Trophoblast cell (in vitro differentiated cells and primary cell): ENCODE measurements at regions not wholly inside any gene's neighbourhood (a gene's known extent, or its start where the extent isn't known, plus 50 kb on each side); places are given as distances from the start of the nearest gene placed in this dataset.

ENCODE experiments used
- DNase-seq, 2 donors: peaks; one replicate each; pipeline ENCODE4 v3.0.0-alpha.2; 2016
- H2AFZ ChIP-seq: 2 replicates; pipeline ENCODE4 v1.6.1; 2013; ENCODE audit warnings: low read length, moderate library complexity, mild to moderate bottlenecking; ENCODE audit not compliant: insufficient read depth, poor library complexity
- H2AK5ac ChIP-seq: 2 replicates; pipeline ENCODE4 v1.6.1; 2013; ENCODE audit warnings: mild to moderate bottlenecking, low read length
- H2BK120ac ChIP-seq: 2 replicates; pipeline ENCODE4 v1.6.1; 2013; ENCODE audit warnings: low read length, mild to moderate bottlenecking, moderate library complexity; ENCODE audit not compliant: insufficient read depth, poor library complexity
- H2BK12ac ChIP-seq: 2 replicates; pipeline ENCODE4 v1.6.1; 2013; ENCODE audit warnings: mild to moderate bottlenecking, low read length, moderate library complexity
- H2BK5ac ChIP-seq: 2 replicates; pipeline ENCODE4 v1.6.1; 2013; ENCODE audit warnings: low read length, low read depth, moderate library complexity, mild to moderate bottlenecking; ENCODE audit not compliant: poor library complexity
- H3K14ac ChIP-seq: 2 replicates; pipeline ENCODE4 v1.6.1; 2013; ENCODE audit warnings: mild to moderate bottlenecking, low read length
- H3K18ac ChIP-seq: 2 replicates; pipeline ENCODE4 v1.6.1; 2013; ENCODE audit warnings: mild to moderate bottlenecking, low read length
- H3K23ac ChIP-seq: 2 replicates; pipeline ENCODE4 v1.6.1; 2013; ENCODE audit warnings: low read length
- H3K27ac ChIP-seq: 2 replicates; pipeline ENCODE4 v1.5.1; 2013; ENCODE audit warnings: low read depth, mild to moderate bottlenecking, inconsistent platforms, low read length, moderate library complexity
- H3K27me3 ChIP-seq: 2 replicates; pipeline ENCODE4 v1.6.1; 2013; ENCODE audit warnings: inconsistent platforms, mild to moderate bottlenecking, low read length, moderate library complexity; ENCODE audit not compliant: insufficient read depth
- H3K36me3 ChIP-seq, 2 experiments: 1 replicate in 1 of 2; 2 replicates in 1 of 2; pipeline ENCODE4 v1.6.1; 2013; ENCODE audit warnings: low read length in 2 of 2, mild to moderate bottlenecking in 2 of 2, moderate library complexity in 1 of 2; ENCODE audit not compliant: insufficient read depth in 2 of 2, control insufficient read depth in 1 of 2
- H3K4ac ChIP-seq: 2 replicates; pipeline ENCODE4 v1.6.1; 2013; ENCODE audit warnings: low read depth, mild to moderate bottlenecking, low read length, moderate library complexity
- H3K4me1 ChIP-seq, 2 experiments: 1 replicate in 1 of 2; 2 replicates in 1 of 2; pipeline ENCODE4 v1.6.1; 2013; ENCODE audit warnings: low read length in 2 of 2, mild to moderate bottlenecking in 2 of 2, moderate library complexity in 1 of 2; ENCODE audit not compliant: insufficient read depth in 2 of 2, control insufficient read depth in 1 of 2
- H3K4me2 ChIP-seq: 2 replicates; pipeline ENCODE4 v1.6.1; 2013; ENCODE audit warnings: inconsistent platforms, mild to moderate bottlenecking, low read length, moderate library complexity
- H3K4me3 ChIP-seq: 2 replicates; pipeline ENCODE4 v1.5.1; 2013; ENCODE audit warnings: mild to moderate bottlenecking, low read depth, low read length, inconsistent platforms
- H3K79me1 ChIP-seq: one replicate; pipeline ENCODE4 v1.6.1; 2013; ENCODE audit warnings: low read length
- H3K79me2 ChIP-seq: 2 replicates; pipeline ENCODE4 v1.6.1; 2013; ENCODE audit warnings: low read length, mild to moderate bottlenecking; ENCODE audit not compliant: control insufficient read depth, insufficient read depth, poor library complexity
- H3K9ac ChIP-seq: 2 replicates; pipeline ENCODE4 v1.6.1; 2013; ENCODE audit warnings: mild to moderate bottlenecking, low read length
- H3K9me3 ChIP-seq: 2 replicates; pipeline ENCODE4 v1.6.1; 2013; ENCODE audit warnings: low read depth, mild to moderate bottlenecking, control low read depth, inconsistent platforms, low read length; ENCODE audit not compliant: insufficient read depth
- H4K12ac ChIP-seq: 2 replicates; pipeline ENCODE4 v1.6.1; 2013; ENCODE audit warnings: low read depth, mild to moderate bottlenecking, low read length, moderate library complexity
- H4K8ac ChIP-seq: 2 replicates; pipeline ENCODE4 v1.6.1; 2013; ENCODE audit warnings: low read depth, mild to moderate bottlenecking, low read length, moderate library complexity
- H4K91ac ChIP-seq: one replicate; pipeline ENCODE4 v1.6.1; 2013; ENCODE audit warnings: low read depth, mild to moderate bottlenecking, low read length, moderate library complexity
- WGBS: extraction: QIAGEN DNeasy Blood & Tissue Kit; methylation state at CpG from one replicate; pipeline ENCODE4 v1.1.7; 2013; ENCODE audit warnings: missing lambda C conversion rate; ENCODE audit not compliant: insufficient read length, insufficient coverage; ENCODE audit errors: extremely low coverage; 5-methylcytosine and 5-hydroxymethylcytosine counted together

DNA sequence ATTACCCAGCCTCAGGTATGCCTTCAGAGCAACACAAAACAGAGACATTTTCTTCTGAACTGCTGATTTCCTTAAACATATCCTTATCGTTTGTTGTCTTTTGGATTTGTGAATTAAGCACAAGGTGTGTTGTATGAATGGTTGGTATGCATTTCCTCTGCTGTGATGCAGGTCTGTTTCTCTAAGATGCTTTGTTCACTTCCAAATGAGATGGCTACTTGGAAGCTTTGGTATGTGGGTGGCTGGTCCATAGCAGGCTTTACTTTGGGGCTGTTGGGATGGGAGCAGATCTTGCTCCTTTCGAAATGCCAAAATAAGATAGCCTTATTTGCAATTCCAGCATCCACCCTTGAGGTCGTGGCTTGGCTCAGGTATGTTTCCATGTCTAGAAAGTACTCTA, 257.2 kb downstream of the INSIG2 start:
- Histone ChIP-seq H2BK120ac (no peak overlapping the region), H3K27ac (no peak overlapping the region), H3K79me2 (no peaks in the 10 kb centered on the region), H3K4me3 (no peak overlapping the region), H2BK5ac (no peak overlapping the region), H3K9ac (no peak overlapping the region), H3K27me3 (no peaks in the 10 kb centered on the region), H3K4me2 (no peak overlapping the region), H4K91ac (no peak overlapping the region), H3K23ac (no peak overlapping the region), H2AK5ac (no peak overlapping the region), H4K12ac (no peak overlapping the region), H3K4ac (no peak overlapping the region), H3K79me1 (no peaks in the 10 kb centered on the region), H3K18ac (no peak overlapping the region), H3K4me1 (no peaks in the 10 kb centered on the region), H3K9me3 (no peaks in the 10 kb centered on the region), H3K36me3 (no peaks in the 10 kb centered on the region), H3K14ac (no peak overlapping the region), H2BK12ac (no peak overlapping the region), H4K8ac (no peak overlapping the region), H2AFZ (no peak overlapping the region)
- no peak for DNase-seq
- WGBS = no CpG with 5 or more reads among the region's 3 CpGs

DNA sequence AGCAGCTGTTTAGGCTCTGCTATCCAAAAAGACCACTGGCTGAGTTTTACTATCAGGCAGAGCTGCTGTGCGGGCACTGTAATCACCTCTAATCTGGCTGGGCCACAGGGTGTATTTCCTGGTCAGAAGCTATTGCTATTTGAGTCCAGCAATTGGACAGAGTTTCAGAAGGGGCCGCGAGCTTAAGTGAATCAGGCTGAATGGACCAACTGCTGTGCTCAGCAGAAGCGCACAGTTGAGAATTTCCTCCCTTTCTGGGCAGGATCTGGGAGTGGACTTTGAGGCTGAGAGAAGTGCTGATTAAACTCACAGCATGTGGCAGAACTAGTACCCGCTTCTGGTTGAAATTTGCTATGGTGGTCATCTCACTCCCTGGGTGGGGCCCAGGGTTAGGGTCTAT, 251.8 kb downstream of the INSIG2 start:
- WGBS = no CpG with 5 or more reads among the region's 5 CpGs
- DNase-seq = no peak
- Histone ChIP-seq H3K9me3 (no peaks in the 10 kb centered on the region), H3K23ac (no peak overlapping the region), H3K79me1 (no peaks in the 10 kb centered on the region), H2BK5ac (no peak overlapping the region), H2BK120ac (no peak overlapping the region), H3K4me3 (no peak overlapping the region), H3K27ac (no peak overlapping the region), H3K36me3 (no peaks in the 10 kb centered on the region), H3K4me1 (no peaks in the 10 kb centered on the region), H4K91ac (no peak overlapping the region), H4K8ac (no peak overlapping the region), H2AK5ac (no peak overlapping the region), H3K4me2 (no peak overlapping the region), H4K12ac (no peak overlapping the region), H3K79me2 (no peaks in the 10 kb centered on the region), H2AFZ (no peak overlapping the region), H2BK12ac (no peak overlapping the region), H3K18ac (no peak overlapping the region), H3K27me3 (no peaks in the 10 kb centered on the region), H3K4ac (no peak overlapping the region), H3K9ac (no peak overlapping the region), H3K14ac (no peak overlapping the region)

DNA sequence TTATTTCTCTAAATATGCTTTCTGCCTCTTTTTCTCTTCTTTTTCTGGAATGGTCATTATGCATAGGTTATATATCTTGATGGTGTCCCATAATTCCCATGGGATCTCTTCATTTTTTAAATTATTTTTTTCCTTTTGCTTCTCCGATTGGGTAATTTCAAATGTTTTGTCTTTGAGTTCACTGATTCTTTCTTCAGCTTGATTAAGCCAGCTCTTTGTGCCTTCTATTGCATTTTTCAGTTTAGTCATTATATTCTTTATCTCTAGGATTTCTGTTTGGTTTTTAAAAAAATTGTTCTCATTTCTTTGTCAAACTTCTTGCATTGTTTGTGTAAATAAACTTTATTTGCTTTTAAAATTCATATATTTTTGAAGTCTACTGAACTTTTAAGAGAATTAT, 251.1 kb downstream of the INSIG2 start:
- no peaks in the 10 kb centered on the region for H3K36me3 ChIP-seq
- H3K27me3 ChIP-seq = no peaks in the 10 kb centered on the region
- no peaks in the 10 kb centered on the region for H3K79me1 ChIP-seq
- no CpG with 5 or more reads among the region's 1 CpG for WGBS
- no peak overlapping the region for H2BK120ac ChIP-seq
- H4K12ac ChIP-seq = no peak overlapping the region
- no peak overlapping the region for H4K91ac ChIP-seq
- H3K4me1 ChIP-seq = no peaks in the 10 kb centered on the region
- no peak overlapping the region for H3K4ac ChIP-seq
- H2AK5ac ChIP-seq = no peak overlapping the region
- no peak overlapping the region for H4K8ac ChIP-seq
- no peak overlapping the region for H3K18ac ChIP-seq
- no peak overlapping the region for H3K27ac ChIP-seq
- H2AFZ ChIP-seq = no peak overlapping the region
- no peak overlapping the region for H3K9ac ChIP-seq
- no peaks in the 10 kb centered on the region for H3K9me3 ChIP-seq
- no peak for DNase-seq
- no peak overlapping the region for H3K14ac ChIP-seq
- H3K4me3 ChIP-seq = no peak overlapping the region
- H3K23ac ChIP-seq = no peak overlapping the region
- no peaks in the 10 kb centered on the region for H3K79me2 ChIP-seq
- no peak overlapping the region for H2BK12ac ChIP-seq
- H2BK5ac ChIP-seq = no peak overlapping the region
- H3K4me2 ChIP-seq = no peak overlapping the region

GRCh38 chr2:118333664-118334063, 245.4 kb downstream of the INSIG2 start:
- no peaks in the 10 kb centered on the region for H3K79me1 ChIP-seq
- no peak overlapping the region for H3K14ac ChIP-seq
- H2AFZ ChIP-seq = no peak overlapping the region
- H2AK5ac ChIP-seq = no peak overlapping the region
- H3K79me2 ChIP-seq = no peaks in the 10 kb centered on the region
- H4K12ac ChIP-seq = no peak overlapping the region
- H4K91ac ChIP-seq = no peak overlapping the region
- no peaks in the 10 kb centered on the region for H3K36me3 ChIP-seq
- no peak overlapping the region for H2BK120ac ChIP-seq
- no peak overlapping the region for H3K23ac ChIP-seq
- H3K9ac ChIP-seq = no peak overlapping the region
- no peak overlapping the region for H3K18ac ChIP-seq
- no peak overlapping the region for H3K27ac ChIP-seq
- no peak for DNase-seq
- no peak overlapping the region for H4K8ac ChIP-seq
- H3K27me3 ChIP-seq = no peaks in the 10 kb centered on the region
- no peak overlapping the region for H3K4me3 ChIP-seq
- no peak overlapping the region for H2BK5ac ChIP-seq
- H3K4me2 ChIP-seq = no peak overlapping the region
- no peak overlapping the region for H2BK12ac ChIP-seq
- no peak overlapping the region for H3K4ac ChIP-seq
- no peaks in the 10 kb centered on the region for H3K4me1 ChIP-seq
- no peaks in the 10 kb centered on the region for H3K9me3 ChIP-seq
